GM21717 (cell line): ENCODE measurements at regions not wholly inside any gene's neighbourhood (a gene's known extent, or its start where the extent isn't known, plus 50 kb on each side); places are given as distances from the start of the nearest gene placed in this dataset.

Experiments used
- ATAC-seq: cut with Tn5 transposase; IDR thresholded peaks from one replicate; pipeline ENCODE4 v1.9.1; 2021; ENCODE audit warnings: mild to moderate bottlenecking, moderate library complexity; ENCODE audit not compliant: unreplicated experiment

DNA sequence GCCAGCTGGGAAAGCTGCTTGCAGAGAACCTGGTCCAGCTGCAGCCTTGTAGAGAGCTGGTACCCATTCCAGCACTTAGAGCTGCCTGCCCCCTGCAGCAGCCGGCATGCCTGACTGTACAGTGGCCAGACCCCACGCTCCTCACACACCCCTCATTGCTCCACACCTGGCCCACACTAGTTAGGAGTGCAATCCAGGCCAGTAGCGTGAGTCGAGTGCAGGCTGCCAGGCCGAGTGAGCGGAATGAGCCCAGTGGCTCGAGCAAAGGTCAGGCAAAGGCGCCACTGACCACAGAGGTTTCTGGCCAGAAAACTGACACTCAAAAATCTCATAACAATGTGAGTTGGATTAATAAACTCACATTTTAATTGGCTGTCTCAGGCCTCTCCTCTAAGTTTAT is 921.7 kb upstream of the KCND2 start:
- ATAC-seq: no peak

DNA sequence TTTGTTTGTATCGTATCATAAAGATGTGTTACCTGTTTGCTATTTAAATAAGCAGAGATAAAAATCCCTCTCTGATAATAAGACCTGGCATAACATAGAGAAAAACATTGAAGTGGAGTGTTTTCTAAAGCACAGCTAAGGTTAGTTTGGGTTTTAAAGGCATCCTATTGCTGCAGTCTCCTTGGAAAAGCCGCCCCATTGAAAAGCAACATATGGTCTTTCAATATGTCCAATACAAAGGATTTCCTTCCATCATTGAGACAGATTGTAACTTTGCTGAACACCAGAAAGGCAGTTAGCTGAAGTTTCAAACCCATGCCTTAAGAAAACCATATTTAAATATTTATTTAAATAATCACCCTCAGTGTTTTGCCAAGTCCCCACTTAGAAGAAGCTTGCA is 898.5 kb upstream of the KCND2 start:
- no peak for ATAC-seq

DNA sequence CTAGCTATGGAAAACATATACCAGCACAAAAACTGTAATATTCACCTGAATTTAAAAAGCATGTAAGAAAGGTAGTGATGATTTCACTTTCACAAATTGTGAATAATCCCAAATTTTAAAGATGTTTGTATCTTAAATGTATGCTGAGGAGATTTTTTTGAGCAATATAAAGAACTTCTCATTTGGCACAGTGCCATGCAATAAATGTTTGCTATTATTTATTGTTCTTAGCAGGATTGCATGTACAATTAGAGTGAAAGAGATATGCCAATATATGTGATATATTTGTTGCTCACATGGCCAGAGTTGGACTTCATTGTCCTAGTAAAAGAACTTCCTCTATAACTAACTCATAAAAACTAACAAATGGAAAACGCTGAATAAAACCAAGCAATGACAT is 895.1 kb upstream of the KCND2 start:
- ATAC-seq: no peak

DNA sequence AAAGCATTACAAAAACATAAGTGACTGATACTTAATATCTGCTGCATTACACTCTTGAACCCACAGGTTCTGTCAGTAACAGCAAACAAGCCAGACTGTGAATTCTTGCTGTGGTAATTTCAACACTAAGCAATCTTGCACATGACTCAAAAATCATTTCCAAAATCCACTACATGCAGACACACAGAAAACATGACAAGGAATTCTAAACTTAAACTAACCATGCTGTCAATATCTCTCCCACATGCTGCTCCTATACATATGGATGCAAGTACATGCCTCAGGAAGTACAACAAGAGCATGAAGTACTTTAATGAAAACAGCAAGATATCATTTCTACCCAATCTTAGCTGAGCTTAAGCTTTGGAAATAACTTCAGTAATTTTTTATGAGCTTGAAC is 890.2 kb upstream of the KCND2 start:
- no peak for ATAC-seq

DNA sequence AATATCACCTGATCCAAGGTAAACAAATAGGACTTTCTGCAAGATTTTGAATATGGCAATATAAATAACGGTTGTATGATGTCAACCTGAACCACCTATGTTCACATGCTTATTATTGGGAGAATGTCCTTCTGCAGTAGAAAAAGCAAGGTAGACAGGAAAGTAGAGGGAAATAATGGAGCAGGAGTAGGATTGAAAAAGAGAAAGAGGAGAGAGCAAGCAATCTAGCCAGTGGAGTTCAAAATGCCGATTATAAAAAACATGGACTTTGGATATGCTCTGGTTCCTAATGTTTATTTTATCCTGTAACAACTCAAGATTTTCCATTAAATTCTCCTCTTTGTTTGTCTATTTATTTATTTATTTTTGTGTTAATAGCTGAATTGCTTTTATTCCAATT is 878.0 kb upstream of the KCND2 start:
- no peak for ATAC-seq

DNA sequence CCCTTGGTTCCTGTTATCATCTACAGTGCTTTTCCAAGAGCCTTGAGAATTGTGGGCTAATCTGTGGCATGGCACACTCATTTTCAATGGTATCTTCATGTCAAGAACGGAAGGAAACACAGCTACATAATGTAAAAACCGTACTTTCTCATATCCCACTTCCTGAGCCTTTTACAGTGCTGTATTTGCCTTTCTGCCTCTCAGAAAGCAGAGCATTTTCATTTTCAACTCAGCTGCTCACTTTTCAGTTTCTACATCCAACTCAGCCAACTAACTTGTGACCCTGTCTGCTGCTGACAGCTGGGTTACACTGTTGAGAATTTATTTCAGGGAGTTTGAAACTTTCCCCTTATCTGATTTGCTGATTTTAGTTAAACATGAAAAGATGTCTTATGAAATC is 875.8 kb upstream of the KCND2 start:
- peak; percentile 98 for ATAC-seq

DNA sequence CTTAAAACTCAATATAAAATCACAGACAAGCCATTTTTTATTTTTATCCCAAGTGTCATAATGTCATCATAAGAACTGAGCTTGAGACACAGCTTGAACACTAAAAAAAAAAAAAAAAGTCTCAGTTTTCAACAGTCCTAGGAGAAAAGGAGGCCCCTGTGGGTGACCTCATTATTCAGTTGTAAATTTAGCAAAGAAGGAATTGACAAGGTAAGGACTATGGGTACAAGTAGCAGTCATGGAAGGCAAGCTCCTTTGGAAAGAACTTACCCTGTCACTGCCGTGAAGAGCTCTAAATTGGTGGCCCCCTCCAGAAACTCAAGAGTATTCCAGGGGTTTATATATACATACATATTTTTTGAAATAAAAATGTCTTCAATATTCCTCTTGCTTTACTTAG is 864.4 kb upstream of the KCND2 start:
- no peak for ATAC-seq

DNA sequence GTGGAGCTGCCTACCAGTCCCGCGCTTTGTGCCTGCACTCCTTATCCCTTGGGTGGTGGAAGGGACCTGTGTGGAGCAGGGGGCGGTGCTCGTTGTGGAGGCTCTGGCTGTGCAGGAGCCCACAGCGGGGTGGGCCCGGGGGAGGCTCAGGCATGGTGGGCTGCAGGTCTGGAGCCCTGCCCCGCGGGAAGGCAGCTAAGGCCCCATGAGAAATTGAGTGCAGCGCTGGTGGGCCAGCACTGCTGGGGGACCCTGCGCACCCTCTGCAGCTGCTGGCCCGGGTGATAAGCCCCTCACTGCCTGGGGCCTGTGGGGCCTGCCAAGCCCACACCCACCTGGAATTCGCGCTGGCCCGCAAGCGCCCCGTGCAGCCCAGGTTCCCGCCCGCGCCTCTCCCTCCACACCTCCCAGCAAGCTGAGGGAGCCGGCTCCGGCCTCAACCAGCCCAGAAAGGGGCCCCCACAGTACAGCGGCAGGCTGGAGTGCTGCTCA is 859.6 kb upstream of the KCND2 start:
- no peak for ATAC-seq

DNA sequence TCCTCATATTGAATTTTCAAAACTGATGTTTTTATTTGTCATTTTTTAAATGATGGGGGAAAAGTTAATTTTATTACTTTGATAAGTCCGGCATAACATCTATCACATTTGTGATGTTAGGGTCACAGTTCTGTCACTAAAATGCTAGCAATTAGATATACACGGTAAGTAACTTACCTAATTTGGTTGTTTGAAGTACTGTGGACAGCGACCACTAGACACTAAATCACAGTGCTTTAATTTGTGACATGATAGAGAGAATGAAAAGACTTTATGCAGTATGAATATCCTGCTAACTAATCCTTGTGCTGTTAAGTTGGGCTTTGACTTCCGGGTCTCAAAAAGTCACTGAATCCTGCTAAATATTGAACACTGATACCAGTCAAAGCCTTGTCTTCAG is 857.3 kb upstream of the KCND2 start:
- no peak for ATAC-seq

DNA sequence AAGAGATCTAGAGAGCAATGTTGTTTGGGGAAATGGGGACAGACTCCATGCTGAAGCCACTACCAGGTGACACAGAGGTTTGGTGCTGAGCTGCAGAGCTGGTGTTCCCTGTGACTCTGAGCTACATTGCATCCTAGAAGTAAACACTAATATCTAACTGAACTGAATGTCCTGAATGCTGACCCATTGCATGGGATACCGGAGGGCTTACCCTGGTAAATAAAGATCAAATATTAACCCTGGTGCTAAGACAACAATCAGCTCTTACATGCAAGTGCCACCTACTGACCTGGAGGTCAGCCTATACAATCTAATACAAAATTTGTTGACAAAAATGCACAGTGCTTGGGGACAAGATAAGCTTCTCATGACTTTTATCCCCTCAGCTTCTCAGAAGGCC is 851.3 kb upstream of the KCND2 start:
- no peak for ATAC-seq

DNA sequence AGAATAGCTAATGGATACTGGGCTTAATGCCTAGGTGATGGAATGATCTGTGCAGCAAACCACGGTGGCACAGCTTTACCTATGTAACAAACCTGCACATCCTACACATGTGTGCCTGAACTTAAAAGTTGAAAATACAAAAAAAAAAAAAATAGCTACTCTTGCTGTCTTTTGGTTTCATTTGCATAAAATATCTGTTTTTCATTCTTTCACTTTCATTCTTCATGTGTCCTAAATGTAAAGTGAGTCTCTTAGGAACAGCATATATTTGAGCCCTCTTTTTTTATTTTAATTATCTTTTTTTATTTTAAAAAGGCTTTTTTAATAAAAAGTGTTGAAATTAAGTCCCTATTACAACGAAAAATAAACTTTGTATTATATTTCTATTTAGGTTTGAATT is 836.1 kb upstream of the KCND2 start:
- ATAC-seq: no peak

DNA sequence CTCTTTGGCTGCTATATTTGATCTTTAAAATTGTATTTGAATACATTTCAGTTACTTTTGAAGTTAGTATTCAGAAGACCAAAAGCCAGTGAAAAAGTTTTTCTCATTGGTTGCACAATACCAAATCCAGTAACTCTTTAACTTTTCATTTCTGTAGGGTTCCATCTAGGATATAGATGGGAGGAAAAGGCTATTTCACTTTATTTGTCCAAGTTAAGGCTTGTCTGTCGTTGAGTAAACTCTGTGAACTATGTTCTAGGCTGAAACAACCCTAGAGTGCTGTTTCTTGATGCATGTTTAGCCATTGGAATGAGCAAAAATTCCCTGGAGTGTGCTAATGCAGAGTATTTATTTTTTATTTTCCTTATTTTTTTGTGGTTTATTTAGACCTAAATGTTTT is 834.7 kb upstream of the KCND2 start:
- ATAC-seq: no peak

DNA sequence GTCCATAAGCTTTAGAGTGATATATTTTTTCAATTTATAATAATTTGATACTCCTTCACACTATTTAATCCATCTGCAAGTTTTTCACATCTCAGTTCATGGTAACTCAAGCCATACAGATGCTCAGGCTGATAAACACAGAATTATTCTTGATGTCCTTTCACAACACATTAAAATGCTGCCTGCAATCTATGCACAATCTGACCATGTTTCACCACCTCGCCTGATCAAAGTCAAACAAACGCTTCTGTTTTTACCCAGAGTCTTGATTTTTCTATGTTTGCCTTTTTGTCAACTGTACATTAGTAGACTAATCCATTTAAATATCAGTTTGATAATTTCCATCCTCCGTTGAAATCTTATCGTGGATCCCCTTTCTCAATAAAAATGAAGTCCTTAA is 833.8 kb upstream of the KCND2 start:
- no peak for ATAC-seq

DNA sequence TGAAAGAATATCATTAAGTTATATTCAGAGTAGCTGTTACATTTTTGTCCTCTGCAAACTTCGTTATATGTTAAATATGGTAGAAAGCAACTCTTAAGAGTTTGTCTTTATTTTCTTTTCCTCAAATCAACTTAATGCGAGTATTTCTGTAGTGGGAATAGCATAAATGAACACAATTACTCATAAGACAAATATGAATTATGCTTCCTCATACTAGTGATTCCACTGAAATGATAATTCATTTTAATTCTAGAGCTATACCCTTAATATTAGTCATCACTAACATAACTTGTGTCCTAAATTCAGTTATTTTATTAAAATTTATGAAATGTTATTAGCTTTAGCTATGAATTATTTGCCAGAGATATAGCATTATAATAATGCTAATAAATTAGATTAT is 820.6 kb upstream of the KCND2 start:
- no peak for ATAC-seq

DNA sequence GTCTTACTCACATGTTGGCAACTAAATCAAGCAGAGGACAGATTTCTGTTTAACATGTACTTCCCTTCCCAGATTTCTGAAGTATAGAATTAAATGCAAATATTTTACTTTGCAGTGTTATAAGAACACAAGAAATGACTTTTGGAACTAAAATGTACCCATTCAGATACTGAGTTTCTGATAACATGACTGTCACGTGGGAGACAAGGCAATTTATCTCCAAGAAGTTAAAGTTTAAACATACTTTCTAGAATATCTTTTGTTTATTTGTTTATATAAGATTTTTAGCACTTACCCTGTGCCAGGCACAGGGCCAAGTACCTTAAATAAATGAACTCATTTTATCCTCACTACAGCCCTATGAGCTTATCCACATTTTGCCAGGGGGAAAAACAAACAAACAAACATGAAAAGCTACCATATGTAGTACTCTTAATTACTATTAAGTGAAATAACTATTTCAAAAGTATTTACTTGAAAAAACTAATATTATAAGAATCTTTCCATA is 807.1 kb upstream of the KCND2 start:
- no peak for ATAC-seq

DNA sequence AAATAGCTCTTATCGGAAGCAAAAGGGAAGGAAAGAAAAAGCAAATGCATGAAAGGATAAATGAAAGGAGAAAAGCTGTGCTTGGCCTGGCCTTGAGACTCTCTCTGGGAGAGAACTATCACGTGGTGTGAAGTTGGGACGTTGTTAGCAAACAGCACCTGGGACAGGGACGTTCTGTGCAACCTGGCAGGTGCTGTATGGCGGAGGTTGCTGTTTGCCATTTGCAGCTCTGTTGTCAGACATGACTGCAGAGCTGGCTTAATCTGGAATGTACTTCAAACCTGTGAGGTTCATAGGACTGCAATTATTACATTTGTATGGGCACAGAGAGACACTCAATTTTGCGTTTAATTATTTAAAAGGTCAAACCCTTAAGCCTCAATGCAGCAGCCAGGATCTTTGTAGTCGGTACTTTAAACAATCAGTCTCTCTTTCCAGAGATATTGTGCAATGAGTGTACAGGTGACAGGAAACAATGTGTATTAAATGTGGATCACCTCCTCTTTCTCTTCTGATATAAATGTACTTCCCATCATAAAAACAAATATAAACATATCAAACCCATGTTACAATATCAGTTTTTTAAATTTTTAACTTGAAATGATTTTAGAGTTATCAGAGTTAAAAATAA is 800.5 kb upstream of the KCND2 start:
- ATAC-seq: no peak

DNA sequence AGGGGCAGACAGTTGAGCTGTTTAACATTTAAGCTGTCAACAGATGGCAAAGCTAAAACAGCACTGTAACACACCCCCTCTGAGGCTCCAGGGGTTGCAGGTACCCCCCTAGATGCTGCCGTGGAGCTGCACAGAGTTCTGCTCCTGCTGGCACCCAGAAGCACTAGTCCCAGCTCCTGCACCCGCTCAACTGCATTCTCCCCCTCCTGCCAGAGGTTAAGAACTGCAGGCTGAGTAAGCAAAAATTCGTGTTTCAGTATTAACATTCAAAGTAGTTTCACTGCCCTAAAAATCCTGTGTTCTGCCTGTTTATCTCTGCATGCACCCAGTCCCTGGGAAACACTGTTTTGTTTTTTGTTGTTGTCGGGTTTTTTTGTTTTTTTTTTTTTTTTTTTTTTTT is 790.8 kb upstream of the KCND2 start:
- ATAC-seq: peak; percentile 97

DNA sequence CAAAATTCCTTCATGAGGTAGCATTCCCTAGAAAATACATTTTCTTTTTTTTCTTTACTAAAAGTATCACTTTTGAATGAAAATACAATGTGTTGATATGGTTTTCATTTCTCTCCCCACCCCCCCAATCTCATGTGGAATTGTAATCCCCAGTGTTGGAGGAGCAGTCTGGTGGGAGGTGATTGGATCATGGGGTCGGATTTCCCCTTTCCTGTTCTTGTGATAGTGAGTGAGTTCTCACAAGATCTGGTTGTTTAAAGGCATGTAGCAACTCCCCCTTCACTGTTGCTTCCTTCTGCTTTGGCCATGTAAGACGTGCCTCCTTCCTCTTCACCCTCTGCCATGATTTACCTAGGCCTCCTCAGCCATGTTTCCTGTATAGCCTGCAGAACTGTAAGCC is 790.3 kb upstream of the KCND2 start:
- ATAC-seq: no peak

DNA sequence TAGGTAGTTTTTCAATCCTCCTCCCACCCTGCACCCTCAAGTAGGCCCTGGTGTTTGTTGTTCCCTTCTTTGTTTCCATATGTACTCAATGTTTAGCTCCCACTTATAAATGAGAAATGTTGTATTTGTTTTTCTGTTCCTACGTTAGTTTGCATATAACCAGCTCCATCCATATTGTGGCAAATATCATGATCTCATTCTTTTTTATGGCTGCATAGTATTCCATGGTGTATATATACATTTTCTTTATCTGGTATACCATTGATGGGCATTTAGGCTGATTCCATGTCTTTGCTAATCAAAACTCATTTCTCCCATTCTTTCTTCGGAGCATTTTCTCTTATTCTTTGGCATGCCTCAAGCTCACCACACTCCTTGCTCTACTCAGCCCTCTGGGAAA is 789.6 kb upstream of the KCND2 start:
- ATAC-seq: no peak

DNA sequence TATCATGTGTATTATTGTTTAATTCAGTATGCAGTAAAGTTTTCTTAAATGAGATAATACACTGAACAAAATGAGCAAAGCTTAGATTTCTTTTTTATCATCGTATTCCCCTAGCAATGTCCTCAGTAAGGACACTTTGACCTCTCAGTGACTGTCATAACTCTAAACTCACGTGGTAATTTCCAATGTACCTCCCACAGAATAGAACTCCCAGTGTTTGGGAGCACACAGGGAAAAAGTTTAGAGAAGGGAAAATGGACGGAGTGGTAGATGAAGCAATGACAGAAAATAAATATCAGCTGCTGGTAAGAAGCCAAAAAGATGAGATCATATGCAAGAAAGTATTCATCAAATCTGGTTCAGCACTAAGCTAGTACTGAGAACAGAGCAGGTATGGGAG is 758.6 kb upstream of the KCND2 start:
- no peak for ATAC-seq

DNA sequence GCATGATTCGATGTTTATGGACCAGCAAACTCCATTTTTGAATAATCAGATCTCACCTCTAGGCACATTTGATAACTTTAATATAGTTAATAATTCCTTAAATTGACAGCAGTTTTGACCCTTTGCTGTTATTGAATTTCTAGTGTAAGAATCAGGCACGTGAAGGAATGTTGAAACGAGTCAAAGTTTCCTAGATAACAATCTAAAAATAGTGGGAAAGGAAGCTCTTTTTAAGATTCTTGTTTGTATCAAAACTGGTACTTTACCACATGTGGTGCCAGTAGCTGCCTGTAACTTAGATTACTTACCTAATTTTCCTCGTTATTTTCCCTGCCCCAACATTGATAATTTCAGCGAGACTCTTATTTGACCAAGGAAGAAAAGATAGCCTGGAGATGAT is 757.8 kb upstream of the KCND2 start:
- ATAC-seq: no peak

DNA sequence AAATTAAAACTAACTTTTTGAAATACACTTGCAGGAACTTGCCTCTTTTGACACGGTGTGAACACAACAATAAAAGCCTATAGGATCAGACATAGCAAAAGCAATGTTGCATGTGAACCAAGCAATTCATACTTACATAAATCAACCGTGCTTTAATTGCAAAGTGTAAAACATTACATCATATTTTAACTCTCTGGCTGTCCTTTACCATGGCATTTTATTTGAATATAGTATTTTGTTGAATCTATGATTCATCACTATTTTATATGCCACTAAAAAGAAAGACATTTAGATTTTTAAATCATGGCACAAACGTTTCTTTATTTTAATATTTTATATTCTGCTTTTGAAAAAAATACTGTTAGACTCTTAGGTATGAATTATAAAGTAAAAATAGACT is 757.0 kb upstream of the KCND2 start:
- no peak for ATAC-seq

DNA sequence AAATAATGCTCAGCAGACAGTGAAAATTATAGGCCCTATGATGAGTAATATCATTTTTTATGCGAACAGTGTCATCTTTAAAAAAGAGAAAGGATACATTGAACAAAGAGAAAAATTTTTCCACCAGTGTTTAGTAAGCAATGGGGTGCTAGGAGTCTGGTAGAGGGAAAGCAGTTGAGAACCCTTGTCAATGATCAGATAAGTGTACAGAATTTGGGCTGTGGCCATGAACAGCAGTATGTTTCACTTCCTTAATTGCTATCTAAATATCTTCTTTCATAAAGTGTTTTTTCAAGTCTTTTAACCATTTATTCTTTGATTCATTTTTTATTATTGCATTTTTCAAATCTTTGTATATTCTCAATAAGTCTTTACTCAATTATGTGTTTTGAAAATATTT is 750.7 kb upstream of the KCND2 start:
- no peak for ATAC-seq
